Stimulated activated CD8-positive, alpha-beta memory T cell treated with anti-CD3 and anti-CD28 coated beads, Interleukin-4, amount 100 ng/mL, for 48 hours (primary cell): ENCODE measurements at regions not wholly inside any gene's neighbourhood (a gene's known extent, or its start where the extent isn't known, plus 50 kb on each side); places are given as distances from the start of the nearest gene placed in this dataset.

Experiments
- DNase-seq: peaks from one replicate; pipeline ENCODE4 v3.0.0-alpha.2; 2020

- no peak for DNase-seq
Measured at GRCh38 chr10:65491799-65492198, 1434.0 kb upstream of the LRRTM3 start.

GRCh38 chr10:65496541-65496940 is 1429.3 kb upstream of the LRRTM3 start:
- no peak for DNase-seq

- DNase-seq = no peak
Measured at GRCh38 chr10:65497837-65498236, 1428.0 kb upstream of the LRRTM3 start.

- no peak for DNase-seq
Measured at GRCh38 chr10:65500716-65501115, 1425.1 kb upstream of the LRRTM3 start.

- DNase-seq = no peak
Measured at GRCh38 chr10:65501259-65501658, 1424.6 kb upstream of the LRRTM3 start.

- no peak for DNase-seq
Measured at GRCh38 chr10:65518379-65518778, 1407.5 kb upstream of the LRRTM3 start.

- DNase-seq = no peak
Measured at GRCh38 chr10:65528986-65529385, 1396.8 kb upstream of the LRRTM3 start.

GRCh38 chr10:65531545-65531944 is 1394.3 kb upstream of the LRRTM3 start:
- DNase-seq = no peak

- no peak for DNase-seq
Measured at GRCh38 chr10:65534771-65535170, 1391.1 kb upstream of the LRRTM3 start.

GRCh38 chr10:65544756-65545155 is 1381.1 kb upstream of the LRRTM3 start:
- no peak for DNase-seq

- no peak for DNase-seq
Measured at GRCh38 chr10:65548001-65548400, 1377.8 kb upstream of the LRRTM3 start.

- no peak for DNase-seq
Measured at GRCh38 chr10:65550761-65551160, 1375.1 kb upstream of the LRRTM3 start.

- no peak for DNase-seq
Measured at GRCh38 chr10:65555192-65555591, 1370.6 kb upstream of the LRRTM3 start.

GRCh38 chr10:65556006-65556405 is 1369.8 kb upstream of the LRRTM3 start:
- no peak for DNase-seq

- no peak for DNase-seq
Measured at GRCh38 chr10:65559369-65559768, 1366.5 kb upstream of the LRRTM3 start.

- no peak for DNase-seq
Measured at GRCh38 chr10:65565246-65565645, 1360.6 kb upstream of the LRRTM3 start.

- DNase-seq = no peak
Measured at GRCh38 chr10:65566906-65567305, 1358.9 kb upstream of the LRRTM3 start.

- DNase-seq = no peak
Measured at GRCh38 chr10:65570143-65571010, 1355.5 kb upstream of the LRRTM3 start.

- no peak for DNase-seq
Measured at GRCh38 chr10:65571011-65571570, 1354.7 kb upstream of the LRRTM3 start.

- no peak for DNase-seq
Measured at GRCh38 chr10:65581426-65582026, 1344.3 kb upstream of the LRRTM3 start.

- no peak for DNase-seq
Measured at GRCh38 chr10:65602182-65602865, 1323.5 kb upstream of the LRRTM3 start.

GRCh38 chr10:65611592-65611991 is 1314.2 kb upstream of the LRRTM3 start:
- no peak for DNase-seq

GRCh38 chr10:65614956-65615565 is 1310.8 kb upstream of the LRRTM3 start:
- no peak for DNase-seq
